Colonic mucosa (tissue), 4 donors: ENCODE measurements at regions not wholly inside any gene's neighbourhood (a gene's known extent, or its start where the extent isn't known, plus 50 kb on each side); places are given as distances from the start of the nearest gene placed in this dataset.

Experiments used
- DNase-seq: peaks from one replicate; pipeline ENCODE4 v3.0.0-alpha.2; 2020
- H3K27ac ChIP-seq: fragments of 200-600 bp; one replicate; pipeline ENCODE4 v1.8.0; 2021
- H3K27me3 ChIP-seq: fragments of 200-600 bp; one replicate; pipeline ENCODE4 v1.8.0; 2021
- H3K36me3 ChIP-seq: fragments of 200-600 bp; one replicate; pipeline ENCODE4 v1.8.0; 2021
- H3K4me1 ChIP-seq: fragments of 200-600 bp; one replicate; pipeline ENCODE4 v1.8.0; 2021; ENCODE audit warnings: mild to moderate bottlenecking
- H3K4me3 ChIP-seq: fragments of 200-600 bp; one replicate; pipeline ENCODE4 v1.8.0; 2021
- H3K9ac ChIP-seq, 2 donors: one replicate each; pipeline ENCODE4 v1.7.0; 2013; ENCODE audit warnings: control low read depth in 2 of 2, low read depth in 2 of 2, low read length in 2 of 2
- H3K9me3 ChIP-seq: fragments of 200-600 bp; one replicate; pipeline ENCODE4 v1.8.0; 2021
- intact Hi-C: fragments of 100-400 bp; cut with DNase I; formaldehyde crosslinking; loops from one replicate; pipeline ENCODE4 v1.14.1; 2022
- TF ChIP-seq, protein P1 (sequence below): fragments of 200-600 bp; IDR thresholded peaks from one replicate; pipeline ENCODE4 v1.8.0; 2022; ENCODE audit warnings: antibody characterized with exemption, mild to moderate bottlenecking
- donor health status: healthy.
- donor health status: DM: no; HTN: no; CAD: no.
- donor health status: DM: no; HTN: no; CAD: no.

DNA sequence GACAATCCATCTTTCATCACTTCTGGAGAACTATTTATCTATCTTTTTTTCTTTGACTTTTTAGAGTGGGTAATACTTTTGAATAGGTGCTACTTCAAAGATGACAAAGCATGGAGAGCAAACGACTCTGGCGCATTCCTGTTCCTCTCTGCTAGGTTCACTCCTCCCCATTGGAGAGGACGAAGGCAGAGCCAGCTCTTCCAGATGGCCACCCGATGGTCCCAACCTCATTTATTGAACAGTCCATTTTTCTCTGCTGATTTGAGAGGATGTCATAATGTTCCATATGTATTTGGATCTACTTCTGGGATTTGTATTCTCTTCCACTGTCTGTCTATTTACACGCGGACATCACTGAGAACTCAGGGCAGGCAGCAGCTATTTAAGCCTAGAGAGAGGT is 284.3 kb upstream of the CXCR4 start:
- Histone ChIP-seq H3K4me1 (no peaks in the 10 kb centered on the region), H3K4me3 (no peak overlapping the region), H3K9me3 (no peaks in the 10 kb centered on the region), H3K9ac (no peak overlapping the region), H3K36me3 (no peaks in the 10 kb centered on the region), H3K27ac (no peak overlapping the region), H3K27me3 (no peaks in the 10 kb centered on the region)
- no peak for DNase-seq
- intact Hi-C loops: no loop called here
- TF ChIP-seq, protein P1, sequence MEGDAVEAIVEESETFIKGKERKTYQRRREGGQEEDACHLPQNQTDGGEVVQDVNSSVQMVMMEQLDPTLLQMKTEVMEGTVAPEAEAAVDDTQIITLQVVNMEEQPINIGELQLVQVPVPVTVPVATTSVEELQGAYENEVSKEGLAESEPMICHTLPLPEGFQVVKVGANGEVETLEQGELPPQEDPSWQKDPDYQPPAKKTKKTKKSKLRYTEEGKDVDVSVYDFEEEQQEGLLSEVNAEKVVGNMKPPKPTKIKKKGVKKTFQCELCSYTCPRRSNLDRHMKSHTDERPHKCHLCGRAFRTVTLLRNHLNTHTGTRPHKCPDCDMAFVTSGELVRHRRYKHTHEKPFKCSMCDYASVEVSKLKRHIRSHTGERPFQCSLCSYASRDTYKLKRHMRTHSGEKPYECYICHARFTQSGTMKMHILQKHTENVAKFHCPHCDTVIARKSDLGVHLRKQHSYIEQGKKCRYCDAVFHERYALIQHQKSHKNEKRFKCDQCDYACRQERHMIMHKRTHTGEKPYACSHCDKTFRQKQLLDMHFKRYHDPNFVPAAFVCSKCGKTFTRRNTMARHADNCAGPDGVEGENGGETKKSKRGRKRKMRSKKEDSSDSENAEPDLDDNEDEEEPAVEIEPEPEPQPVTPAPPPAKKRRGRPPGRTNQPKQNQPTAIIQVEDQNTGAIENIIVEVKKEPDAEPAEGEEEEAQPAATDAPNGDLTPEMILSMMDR: no peak

DNA sequence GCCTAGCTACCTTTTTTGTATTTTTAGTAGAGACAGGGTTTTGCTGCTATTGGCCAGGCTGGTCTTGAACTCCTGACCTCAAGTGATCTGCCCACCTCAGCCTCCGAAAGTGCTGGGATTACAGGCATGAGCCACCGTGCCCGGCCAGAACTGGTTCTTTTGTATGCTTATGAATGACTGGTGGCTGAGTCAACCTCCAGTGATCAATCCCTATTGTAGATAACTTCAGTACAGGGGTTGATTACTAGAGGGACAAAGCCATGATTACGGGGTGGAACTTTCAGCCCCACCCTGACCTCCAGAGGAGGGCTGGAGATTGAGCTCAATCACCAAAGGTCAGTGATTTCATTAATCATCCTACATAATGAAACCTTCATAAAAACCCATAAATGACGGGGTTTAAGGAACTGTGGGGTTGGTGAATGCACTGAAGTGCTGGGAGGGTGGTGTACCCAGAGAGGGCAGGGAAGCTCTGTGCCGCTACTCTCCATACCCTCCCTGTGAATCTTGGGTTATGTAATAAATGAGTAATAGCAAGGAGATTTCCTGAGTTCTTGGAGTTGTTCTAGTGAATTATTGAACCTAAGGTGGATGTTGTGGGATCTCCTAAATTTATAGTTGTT is 281.8 kb upstream of the CXCR4 start:
- Histone ChIP-seq H3K36me3 (no peaks in the 10 kb centered on the region), H3K27me3 (no peaks in the 10 kb centered on the region), H3K27ac (no peak overlapping the region), H3K9ac (no peak overlapping the region), H3K4me3 (no peak overlapping the region), H3K9me3 (no peaks in the 10 kb centered on the region), H3K4me1 (no peaks in the 10 kb centered on the region)
- no peak for DNase-seq
- intact Hi-C loops: no loop called here
- TF ChIP-seq, protein P1: no peak

DNA sequence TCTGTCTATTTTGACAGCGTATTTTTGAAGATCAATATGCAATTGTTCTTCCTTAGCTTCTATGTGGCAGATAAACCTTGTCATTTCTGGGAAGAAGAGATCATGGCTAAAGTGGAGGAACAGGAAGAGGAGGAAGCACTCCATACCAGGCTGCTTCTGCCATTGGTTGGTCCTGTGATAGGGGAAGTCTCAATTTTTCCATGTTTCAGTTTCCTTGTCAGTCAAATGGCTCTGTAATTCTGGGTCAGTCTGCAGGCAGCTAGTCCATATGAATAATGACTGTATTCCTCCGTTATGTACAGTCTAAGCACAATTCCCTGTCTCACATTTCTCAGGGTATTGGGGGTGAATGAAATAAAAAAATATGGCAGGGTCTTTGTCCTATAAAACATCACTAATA is 277.6 kb upstream of the CXCR4 start:
- Histone ChIP-seq H3K27me3 (no peaks in the 10 kb centered on the region), H3K27ac (no peak overlapping the region), H3K9ac (no peak overlapping the region), H3K4me1 (no peaks in the 10 kb centered on the region), H3K9me3 (no peaks in the 10 kb centered on the region), H3K4me3 (no peak overlapping the region), H3K36me3 (no peaks in the 10 kb centered on the region)
- TF ChIP-seq, protein P1: no peak
- intact Hi-C loops: no loop called here
- no peak for DNase-seq

DNA sequence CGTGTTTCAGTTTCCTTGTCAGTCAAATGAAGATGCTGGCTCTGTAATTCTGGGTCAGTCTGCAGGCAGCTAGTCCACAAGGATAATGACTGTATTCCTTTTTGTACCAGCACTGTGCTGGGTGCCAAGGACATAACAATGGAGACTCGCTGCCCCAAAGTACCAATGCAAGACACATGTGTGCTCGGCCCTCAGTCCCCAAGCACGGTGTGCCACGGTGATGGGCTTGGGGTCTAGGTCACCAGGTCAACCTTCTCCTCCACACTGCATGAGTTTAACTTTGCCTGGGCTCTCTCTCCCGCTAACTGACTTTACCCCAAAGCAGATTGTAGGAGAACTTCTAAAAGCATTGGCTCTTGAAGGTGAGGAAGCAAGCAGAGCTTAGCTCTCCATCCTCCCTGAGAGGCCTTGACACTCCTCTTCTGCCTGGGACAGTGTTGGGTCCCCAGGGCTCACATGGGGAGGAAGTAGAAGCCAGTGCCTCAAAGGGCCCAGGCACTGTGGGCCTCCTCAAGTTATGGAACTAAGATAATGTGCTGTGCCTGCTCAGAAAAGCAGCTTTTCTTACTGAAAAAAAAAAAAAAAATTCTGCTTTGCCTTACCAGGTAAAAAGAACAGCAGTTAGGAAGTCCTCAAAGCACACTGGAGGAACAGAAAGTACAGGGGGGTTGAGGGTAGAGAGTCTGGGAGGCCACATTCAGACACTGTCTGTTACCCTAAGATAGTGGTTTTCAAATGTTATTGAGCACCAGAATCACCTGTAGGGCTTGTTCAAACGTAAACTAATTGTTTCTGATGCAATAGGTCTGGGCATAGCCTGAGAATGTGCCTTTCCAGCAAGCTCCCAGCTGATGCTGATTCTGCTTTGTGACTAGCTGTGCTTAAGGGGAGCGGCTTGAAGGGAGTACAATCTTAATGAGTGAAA is 276.4 kb upstream of the CXCR4 start:
- Histone ChIP-seq H3K27ac (no peak overlapping the region), H3K9me3 (no peaks in the 10 kb centered on the region), H3K9ac (no peak overlapping the region), H3K36me3 (no peaks in the 10 kb centered on the region), H3K27me3 (no peaks in the 10 kb centered on the region), H3K4me1 (no peaks in the 10 kb centered on the region), H3K4me3 (no peak overlapping the region)
- intact Hi-C loops: no loop called here
- TF ChIP-seq, protein P1: no peak
- no peak for DNase-seq

DNA sequence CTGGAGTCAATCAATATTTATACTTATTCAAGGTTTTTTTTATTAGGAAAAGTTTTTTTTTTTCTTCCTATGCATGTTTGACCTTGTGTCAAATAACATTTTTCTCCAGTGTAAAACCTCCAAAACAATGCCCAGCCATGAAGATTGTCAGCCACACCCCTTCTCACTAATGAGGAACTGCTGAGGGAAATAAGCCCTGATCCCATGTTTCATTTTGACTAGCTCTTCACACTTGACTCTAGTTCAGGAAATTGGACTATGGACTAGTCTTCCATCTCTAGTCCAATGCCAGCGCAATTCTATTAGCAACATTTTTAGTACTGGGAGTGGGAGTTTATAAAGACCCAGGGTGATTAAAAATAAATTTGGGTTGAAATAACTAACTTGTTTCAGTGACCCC is 275.6 kb upstream of the CXCR4 start:
- Histone ChIP-seq H3K9me3 (no peaks in the 10 kb centered on the region), H3K27me3 (no peaks in the 10 kb centered on the region), H3K9ac (no peak overlapping the region), H3K4me1 (no peaks in the 10 kb centered on the region), H3K36me3 (no peaks in the 10 kb centered on the region), H3K4me3 (no peak overlapping the region), H3K27ac (no peak overlapping the region)
- no peak for DNase-seq
- intact Hi-C loops: no loop called here
- TF ChIP-seq, protein P1: no peak
